ENCODE measurements at regions not wholly inside any gene's neighbourhood (a gene's known extent, or its start where the extent isn't known, plus 50 kb on each side); places are given as distances from the start of the nearest gene placed in this dataset.

- TF ChIP-seq TAF1 (IDR thresholded peaks at IDR 0.05; ENCODE audit: low read depth, low read length) = no peak
- TF ChIP-seq POLR2A (IDR thresholded peaks at IDR 0.05; ENCODE audit: low read depth, low read length) = no peak
- no peak for TF ChIP-seq POLR2AphosphoS5 (IDR thresholded peaks at IDR 0.05; ENCODE audit: low read depth, low read length)
- TF ChIP-seq POU2F2 (IDR thresholded peaks at IDR 0.05; ENCODE audit: low read depth, low read length) = no peak
- TF ChIP-seq SPI1 (IDR thresholded peaks at IDR 0.05; ENCODE audit: low read depth, low read length) = no peak
Measured at GRCh38 chr19:31055454-31055853, 293.8 kb downstream of the TSHZ3 start.
